Hippocampal formation (tissue), 2 donors: ENCODE measurements at regions not wholly inside any gene's neighbourhood (a gene's known extent, or its start where the extent isn't known, plus 50 kb on each side); places are given as distances from the start of the nearest gene placed in this dataset.

ENCODE experiments used
- DNase-seq, 2 donors: peaks; one replicate each; lab custom pipeline; 2025; lab: John Stamatoyannopoulos, UW

DNA sequence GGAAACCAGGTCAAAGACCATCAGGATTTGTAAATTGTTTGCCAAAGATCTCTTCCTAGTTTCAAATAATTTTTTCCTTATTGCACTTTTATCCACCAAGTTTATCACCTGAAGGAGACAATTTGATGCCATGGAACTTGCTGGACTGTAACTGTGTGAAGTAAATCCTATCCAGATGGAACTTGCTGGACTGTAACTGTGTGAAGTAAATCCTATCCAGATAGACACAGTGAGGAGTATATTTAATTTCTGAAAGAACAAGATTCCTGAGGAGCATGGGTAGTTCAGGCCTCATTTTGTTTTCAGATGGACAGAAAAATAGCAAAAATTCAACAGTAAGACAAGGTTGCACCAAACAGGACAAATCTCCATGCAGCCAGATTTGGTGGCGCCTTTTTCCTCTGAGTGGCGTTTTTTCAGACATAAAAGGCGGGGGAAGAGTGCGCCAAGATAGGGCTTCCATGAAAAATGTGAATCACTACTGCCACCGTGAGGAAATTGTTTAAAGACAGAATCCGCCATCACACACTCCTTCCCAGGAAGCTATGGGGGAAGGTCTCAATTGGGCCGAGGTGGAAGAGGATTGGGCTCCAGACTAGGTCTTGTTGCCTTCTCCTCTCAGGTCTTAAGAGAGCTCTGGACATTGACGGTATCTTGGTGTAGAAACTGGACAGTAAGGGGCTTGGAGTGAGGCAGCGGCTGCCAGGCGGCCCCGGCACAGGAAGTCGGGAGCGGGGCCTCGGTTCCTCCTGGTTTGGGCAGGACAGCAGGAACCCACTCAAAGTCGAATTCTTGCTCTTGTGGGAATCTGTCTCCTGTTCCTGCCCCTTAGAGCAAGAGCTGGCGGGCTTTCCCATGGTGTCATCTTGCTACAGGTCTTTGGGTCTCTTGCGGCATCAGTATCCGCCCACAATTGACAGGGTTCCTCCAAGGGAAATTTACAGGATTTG lies 234.7 kb downstream of the OR13H1 start:
- DNase-seq: peak in 1 of 2 donors; percentile 74

DNA sequence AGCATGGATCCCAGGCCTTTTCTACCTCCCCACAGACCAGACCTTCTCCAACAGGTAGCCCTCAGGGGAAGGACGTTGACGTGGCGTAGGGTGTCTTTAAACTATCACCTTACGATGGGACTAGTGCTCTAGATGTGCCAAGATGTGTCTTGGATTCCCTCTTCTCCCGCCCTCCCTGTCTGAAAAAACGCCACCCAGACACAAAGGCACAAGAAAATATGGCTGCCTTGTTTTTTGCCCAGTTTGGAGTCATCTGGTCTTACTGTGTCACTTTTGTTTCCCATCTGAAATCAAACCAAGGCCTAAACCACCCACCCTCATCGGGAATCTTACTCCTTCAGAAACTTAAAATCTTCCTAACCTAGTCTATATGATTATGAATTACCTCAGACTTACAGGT lies 235.4 kb downstream of the OR13H1 start:
- no peak for DNase-seq

DNA sequence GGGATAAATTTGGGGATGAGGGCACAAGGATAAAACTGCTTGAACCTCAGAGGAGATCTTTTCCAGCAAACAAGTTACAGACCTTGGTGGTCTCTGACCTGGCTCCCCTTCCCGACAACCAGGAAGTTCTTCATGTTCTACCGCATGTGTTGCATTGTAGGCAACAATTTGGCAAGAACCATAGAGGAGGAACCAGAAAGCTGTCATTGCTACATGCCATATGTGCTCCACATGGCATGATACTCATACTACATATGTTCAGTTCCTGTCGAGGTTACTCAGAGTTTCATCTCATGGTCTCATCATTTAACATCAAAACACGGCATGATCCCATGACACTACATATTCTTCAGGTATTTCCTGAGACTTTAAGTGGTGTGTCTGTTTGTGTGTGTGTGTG lies 235.9 kb downstream of the OR13H1 start:
- DNase-seq: no peak

DNA sequence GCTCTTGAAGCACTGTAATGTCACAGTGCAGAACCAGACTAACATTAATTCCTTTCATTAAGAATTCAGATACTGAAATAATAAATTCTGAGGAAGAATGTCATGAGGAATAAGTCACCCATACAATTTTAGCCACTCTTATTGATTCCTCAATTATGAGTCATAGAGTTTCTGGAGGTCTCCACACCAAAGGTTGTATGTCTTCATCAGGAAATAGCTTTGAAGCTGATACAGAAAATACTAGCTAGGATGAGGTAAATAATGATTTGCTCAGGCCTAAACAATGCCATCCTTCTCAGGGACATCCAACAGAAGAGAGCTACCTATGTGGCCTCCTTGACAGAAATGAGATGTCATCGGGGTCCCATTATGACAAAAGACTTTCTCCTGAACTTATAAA lies 238.8 kb downstream of the OR13H1 start:
- DNase-seq: no peak

DNA sequence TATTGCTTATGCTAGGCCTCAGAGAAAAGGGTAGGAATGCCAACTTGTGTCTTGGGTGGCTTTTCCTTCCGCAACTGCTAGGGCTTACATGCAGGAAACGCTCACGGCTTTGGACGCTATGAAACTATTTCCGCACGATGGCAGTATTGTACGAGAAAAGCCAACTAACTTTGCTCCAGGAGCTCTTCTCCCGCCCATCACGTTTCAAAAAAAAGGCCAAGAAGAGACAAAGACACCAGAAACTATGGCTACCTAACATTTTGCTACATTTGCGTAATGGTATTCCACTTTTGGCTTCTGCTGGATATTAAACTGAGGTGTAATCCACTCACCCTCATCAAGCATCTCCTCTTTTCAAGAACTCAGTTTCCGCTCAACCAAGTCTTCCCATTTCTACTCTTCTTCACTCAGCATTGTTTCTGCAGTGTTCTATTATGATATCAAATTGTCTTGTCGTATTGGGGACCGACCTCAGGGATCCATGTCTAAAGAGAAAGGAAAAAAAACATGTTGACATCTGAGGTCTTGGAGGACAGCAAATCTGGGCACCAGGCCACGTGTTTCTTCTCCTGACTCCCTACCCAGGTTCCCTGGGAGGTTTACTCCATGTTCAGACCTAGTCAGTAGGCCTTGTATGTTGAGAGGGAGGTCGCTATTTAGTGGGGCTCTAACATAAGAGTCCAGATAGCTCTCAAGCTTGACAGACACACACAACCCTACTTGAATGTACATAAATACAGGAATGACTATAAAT lies 239.4 kb upstream of the STK26 start:
- peak in 1 of 2 donors; percentile 78 for DNase-seq

DNA sequence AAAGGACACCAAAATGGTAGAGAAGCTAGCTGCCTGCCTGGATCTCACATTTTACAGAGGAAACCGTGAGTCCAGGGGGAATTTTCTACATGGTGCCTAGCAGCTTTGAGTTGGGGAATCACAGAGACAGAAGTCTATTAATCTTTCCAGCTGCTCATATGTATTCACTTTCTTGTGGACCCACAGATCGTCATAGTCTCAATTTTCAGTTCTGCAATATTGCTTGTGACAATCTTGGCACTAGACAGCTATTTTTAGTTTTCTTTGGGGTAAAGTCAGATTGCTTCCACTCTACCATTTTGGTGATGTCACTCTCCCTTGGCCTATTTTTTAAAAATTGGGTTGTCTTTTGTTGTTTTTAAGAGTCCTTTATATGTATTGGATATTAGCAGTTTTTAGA lies 233.4 kb upstream of the STK26 start:
- no peak for DNase-seq

DNA sequence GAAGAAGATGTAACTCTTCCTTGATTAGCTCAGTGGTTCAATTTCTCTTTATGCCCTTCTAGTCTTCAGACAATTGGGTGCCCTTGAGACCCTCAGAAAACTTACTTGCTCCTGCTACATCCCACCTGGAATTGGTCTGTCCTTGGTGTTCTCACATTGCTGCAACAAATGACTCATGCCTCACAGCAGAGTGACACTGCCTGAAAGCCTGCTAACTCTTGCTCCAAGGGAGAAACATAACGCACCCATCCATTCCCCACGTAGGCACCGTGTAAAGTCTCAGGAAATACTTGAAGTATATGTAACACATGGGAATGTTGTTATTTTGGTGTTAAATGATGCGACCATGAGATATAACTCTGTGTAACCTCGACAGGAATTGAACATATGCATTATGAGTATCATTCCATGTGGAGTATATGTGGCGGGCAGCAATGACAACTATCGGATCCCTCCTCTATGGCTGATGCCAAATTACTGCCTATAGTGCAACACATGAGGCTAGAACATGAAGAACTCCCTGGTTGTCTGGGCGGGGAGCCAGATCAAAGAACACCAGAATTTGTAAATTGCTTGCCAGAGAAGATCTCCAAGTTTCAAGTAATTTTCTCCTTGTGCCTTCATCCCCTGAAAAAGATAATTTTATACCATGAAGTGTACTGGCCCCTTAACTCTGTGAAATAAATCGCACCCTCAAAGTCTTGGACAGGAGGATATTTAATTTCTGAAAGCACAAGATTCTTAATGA lies 231.3 kb upstream of the STK26 start:
- no peak for DNase-seq

DNA sequence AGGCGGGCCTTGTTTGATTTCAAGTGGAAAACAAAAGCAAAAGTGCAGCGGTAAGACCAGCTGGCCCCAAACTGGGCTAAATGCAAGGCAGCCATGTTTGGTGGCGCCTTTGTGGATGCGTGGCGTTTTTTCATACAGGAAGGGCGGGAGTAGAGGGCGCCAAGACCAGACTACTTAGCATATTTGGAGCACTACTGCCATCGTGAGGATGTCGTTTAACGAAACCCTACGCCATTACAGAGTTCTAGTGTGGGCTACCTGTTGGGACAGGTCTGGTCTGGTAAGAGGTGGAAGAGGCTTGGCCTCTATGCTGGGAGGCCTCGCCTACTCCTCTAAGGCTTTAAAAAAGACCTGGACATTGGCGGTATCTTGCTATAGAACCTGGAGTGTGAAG lies 230.7 kb upstream of the STK26 start:
- DNase-seq: peak in 1 of 2 donors; percentile 90

DNA sequence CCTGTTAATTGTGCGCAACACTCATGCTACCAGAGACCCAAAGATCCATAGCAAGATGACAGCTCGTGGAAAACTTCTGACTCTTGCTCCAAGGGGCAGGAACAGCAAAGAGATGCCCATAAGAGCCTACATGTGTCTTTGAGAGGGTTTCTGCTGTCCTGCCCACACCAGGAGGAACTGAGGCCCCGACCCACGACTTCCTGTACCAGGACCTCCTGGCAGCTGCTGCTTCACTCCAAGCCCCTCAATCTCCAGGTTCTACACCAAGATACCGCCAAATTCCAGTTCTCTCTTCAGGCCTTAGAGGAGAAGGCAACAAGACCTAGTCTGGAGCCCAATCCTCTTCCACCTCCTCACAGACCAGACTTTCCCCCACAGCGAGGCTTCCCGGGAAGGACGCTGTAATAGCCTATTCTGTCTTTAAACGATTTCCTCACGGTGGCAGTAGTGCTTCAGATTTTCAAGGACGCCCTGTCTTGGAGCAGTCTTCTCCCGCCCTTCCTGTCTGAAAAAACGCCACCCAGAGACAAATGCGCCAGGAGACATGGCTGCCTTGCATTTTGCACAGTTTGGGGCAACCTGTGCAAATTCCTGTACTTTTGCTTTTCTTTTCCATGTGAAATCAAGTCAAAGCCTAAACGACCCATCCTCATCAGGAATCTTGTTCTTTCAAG lies 230.2 kb upstream of the STK26 start:
- peak in 1 of 2 donors; percentile 89 for DNase-seq

DNA sequence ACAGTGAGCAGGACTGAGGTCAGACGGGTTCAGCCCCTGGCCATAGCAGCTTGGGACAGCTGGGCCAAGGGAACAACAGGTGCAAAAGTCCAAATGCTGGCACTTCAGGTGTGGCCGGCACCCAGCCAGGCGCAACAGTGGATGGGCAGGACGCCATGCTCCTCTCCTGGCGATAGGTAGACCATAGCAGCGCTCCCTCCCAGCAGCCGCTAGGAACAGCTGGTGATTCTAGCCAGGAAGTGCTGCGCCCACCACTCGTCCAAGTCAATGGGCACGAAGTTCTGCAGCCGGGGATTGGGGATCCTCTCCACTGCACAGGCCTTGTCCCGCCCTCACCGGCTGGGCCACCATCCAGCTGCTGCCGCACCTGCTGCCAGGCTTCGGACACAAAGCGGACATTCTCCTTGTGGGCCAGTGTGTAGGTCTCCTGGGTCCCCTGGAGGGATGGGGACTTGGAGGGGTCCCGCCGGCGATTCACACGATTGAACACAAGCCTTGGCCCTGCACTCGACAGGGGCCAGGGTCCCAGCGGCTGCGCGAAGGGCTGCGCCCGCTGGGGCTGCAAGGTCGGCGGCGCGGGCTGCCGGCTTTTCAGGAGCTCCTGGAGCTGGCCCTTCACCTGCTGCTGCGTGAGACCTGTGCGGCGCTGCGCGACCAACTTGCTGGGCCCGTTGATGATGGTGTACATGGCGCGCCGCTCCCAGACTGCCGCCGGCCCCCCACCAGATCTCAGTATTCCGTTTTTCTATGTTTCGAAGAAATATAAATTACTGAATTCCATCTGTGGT lies 227.5 kb upstream of the STK26 start:
- no peak for DNase-seq

DNA sequence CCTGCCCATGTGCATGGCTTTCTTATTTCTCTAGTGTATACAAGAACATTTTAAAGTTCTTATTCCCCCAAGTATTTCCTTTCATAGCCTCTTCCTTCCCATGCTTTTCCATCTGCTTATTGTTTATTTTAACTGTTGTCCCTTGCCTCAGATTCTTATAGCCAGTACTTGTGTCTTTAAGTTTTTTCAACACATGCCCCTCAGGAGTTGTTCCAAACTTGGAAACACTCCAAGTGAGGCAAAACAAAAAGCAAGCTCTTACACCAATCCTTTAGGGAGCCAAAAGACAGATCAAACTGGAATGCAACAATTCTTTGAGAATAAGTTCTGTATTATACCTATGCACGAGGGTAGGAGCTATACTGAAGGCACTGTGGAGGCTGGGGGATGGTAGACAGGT lies 222.0 kb upstream of the STK26 start:
- DNase-seq: no peak

DNA sequence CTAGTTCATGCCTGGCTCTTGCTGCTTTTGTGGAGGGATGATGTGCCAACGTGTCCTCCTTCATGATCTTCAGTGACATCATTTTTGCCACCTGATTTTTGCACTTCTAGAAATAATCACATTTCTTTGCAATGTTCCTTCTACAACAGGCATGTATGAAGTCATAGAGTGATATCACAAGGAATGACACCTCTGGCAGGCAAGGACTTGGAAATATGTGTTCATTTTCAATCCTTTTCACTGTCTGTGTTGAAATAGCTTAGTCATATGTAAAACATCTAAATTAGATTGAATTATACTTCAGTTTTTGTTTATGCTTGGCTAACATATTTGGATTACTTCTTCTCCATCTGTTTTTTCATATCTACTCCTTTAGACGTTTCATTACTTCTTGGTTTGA lies 221.2 kb upstream of the STK26 start:
- no peak for DNase-seq

DNA sequence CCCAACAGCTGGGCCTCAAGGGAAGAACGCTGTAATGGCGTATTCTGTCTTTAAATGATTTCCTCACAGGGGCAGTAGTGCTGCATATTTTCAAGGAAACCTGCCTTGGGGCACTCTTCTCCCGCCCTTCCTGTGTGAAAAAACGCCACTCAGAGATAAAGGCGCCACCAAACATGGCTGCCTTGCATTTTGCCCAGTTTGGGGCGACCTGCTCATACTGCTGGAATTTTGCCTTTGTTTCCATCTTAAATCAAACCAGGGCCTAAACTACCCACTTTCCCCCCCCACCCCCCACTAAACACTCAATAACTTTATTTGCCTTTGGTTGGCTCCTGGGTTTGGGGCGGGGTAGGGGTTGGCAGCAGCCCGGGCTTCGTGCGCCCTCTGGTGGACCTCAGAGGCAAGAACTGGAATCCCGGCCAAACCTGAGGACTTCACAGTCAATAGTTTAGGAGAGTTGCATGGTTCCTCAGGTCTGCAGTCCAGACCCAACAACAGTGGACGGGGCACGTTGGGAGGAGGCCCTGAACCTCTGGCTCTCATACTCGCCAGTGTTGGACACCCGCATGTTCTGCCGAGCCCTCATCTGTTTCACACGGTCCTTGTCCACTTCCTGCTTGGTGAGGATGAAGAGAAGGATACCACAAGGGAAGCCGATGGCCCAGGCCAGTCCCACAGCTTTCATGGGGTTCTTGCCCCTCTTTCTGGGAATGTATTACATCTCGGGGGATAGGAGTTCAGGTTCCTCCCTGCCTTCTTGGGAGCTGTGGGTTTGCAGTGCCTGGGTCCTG lies 220.1 kb upstream of the STK26 start:
- peak in 1 of 2 donors; percentile 74 for DNase-seq

DNA sequence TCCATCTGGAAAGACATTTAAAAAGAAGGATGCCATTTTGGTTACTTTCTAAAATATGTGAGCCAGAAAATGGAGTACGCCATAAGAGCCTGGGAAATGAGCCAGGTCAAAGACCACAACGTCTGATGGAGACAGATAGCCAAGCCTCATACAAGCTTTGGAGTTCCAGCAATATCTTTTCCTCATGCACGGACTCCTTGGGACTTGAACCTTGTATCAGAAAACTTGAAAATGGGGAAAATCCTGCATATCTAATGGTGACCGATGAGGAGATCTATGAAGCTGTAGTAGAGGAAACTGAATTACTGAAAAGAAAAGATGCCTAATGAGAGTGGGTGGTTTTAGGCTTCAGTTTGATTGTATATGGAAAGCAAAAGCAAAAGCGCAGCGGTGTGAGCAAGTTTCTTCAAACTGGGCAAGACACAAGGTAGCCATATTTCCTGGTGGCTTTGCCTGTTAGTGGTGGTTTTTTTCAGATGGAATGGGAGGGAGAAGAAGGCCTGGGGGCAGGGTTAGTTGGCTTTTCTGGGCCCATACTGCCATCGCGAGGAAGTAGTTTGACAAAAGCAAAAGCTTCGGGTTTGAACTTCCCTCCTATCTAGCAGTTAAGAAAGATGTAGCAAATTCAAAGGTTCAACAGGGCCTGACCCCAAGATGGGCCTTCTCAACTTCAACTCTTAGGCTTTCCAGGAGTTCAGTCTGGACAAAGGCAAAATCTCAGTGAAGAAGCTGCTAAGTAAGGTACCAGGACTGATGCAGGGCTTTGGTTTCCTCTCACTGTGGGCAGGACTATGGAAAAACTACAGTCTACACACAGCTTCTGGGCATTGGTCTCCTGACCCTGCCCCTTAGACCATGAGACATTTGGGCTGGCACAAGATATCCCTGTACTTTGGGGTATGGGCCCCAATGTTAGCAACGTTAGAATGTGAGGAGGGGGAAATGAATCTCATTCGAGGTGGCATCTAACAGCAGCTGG lies 210.0 kb upstream of the STK26 start:
- DNase-seq: peak; percentile 39 to 80

DNA sequence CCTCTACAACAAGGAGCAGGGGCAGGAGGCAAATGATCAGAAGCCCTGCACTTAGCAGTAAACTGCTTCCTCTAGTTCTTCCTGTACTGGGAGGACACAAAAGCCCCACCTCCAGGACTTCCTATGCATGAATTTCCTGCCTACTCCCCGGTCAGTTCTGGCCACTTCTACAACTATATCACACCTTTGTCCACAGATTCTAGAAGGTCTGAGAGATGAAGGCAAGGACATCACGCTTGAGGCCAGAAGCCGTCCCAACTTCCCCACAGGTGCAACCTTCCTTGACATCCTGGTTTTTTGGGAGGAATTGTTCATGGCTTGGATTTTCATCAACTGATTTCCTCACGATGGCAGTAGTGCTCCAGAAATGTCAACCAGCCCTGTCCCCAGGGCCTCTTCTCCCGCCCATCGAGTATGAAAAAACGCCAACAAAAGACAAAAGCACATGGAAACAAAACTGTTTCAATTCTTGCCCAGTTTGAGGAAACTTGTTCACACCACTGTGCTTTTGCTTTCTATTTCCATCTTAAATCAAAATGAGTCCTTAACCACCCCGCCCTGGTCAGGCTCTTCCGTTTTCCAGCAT lies 206.5 kb upstream of the STK26 start:
- peak; percentile 24 to 95 for DNase-seq

DNA sequence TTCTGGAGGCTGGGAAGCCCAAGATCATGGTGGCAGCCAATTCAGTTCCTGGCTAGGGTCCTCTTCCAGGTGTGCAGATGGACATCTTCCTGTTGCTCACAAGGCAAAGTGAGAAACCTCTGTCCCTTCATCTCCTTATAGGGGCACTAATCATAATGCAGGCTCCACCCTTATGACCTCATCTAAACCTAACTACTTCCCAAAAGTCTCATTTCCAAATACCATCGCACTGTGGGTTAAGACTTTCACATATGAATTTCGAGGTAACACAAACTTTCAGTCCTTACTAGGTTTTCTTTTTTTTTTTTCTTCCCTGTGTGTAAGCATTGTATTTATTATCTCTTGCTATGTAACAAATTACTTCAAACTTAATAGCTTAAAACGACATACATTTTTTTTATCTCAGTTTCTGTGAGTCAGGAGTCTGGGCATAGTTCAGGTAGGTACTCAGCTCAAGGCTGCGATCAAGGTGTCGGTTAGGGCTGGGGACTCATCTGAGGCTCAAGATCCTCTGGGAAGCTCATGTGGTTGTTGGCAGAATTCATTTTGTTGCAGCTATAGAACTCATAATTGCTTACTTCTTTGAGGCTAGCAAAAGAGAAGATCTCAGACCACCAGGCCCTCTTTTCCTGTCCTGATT lies 204.7 kb upstream of the STK26 start:
- no peak for DNase-seq

DNA sequence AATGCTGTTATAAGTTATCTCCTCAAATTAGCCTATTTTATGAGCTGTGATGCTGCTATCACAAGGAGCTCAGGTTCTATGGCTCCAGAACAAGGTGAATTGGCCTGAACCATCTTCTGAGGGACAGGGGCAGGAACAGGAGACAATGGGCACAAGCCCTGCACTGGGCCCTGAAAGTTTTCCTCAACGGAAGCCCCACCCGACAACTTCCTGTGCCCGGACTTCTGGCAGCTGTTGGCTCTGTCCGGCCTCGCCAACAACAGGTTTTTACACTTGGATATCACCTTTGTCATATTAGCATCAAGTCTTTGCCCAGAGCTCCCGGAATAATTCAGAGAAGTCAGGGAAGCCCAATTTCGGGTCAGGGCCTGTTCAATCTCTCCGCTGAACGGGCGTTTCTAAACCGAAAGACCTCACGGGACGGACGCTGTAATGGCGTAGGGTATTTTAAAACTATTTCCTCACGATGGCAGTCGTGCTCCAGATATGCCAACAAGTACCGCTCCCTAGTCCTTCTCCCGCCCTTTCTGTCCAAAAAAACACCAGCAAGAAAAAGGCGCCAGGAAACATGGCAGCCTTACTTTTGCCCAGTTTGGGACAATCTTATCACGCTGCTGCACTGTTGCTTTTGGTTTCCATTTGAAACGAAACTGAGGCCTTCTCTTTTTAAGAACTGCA lies 201.0 kb upstream of the STK26 start:
- DNase-seq: peak in 1 of 2 donors; percentile 85
